Calu3 (cell line): ENCODE measurements at regions not wholly inside any gene's neighbourhood (a gene's known extent, or its start where the extent isn't known, plus 50 kb on each side); places are given as distances from the start of the nearest gene placed in this dataset.

ENCODE experiments used
- BruUV-seq: library from RNA; stranded (reverse); fragments of 400-500 nt; replicated peaks from 2 replicates; lab custom pipeline; 2021; lab: Mats Ljungman, UMichigan
- CTCF ChIA-PET: fragments of 300-600 bp; sonication (Branson Sonifier 250); formaldehyde crosslinking; loops from one replicate; lab custom pipeline; 2022; ENCODE audit warnings: antibody characterized with exemption; lab: Charles Lee
- DNase-seq: peaks from one replicate; pipeline ENCODE4 v3.0.0; 2022
- H3K27ac Mint-ChIP-seq: one replicate; pipeline ENCODE4 v1.8.0; 2022; ENCODE audit warnings: mixed read lengths; ENCODE audit not compliant: unreplicated experiment
- H3K27me3 Mint-ChIP-seq: one replicate; pipeline ENCODE4 v1.8.0; 2022; ENCODE audit warnings: mixed read lengths; ENCODE audit not compliant: unreplicated experiment
- H3K36me3 Mint-ChIP-seq: one replicate; pipeline ENCODE4 v1.8.0; 2022; ENCODE audit warnings: mild to moderate bottlenecking, moderate library complexity, mixed read lengths; ENCODE audit not compliant: insufficient read depth, unreplicated experiment
- H3K4me1 Mint-ChIP-seq: one replicate; pipeline ENCODE4 v1.8.0; 2022; ENCODE audit warnings: mild to moderate bottlenecking, low read depth, mixed read lengths; ENCODE audit not compliant: unreplicated experiment
- H3K4me3 Mint-ChIP-seq: one replicate; pipeline ENCODE4 v1.8.0; 2022; ENCODE audit warnings: mild to moderate bottlenecking, low read depth, moderate library complexity, mixed read lengths; ENCODE audit not compliant: unreplicated experiment
- H3K9me3 Mint-ChIP-seq: one replicate; pipeline ENCODE4 v1.8.0; 2022; ENCODE audit warnings: low read depth, mixed read lengths; ENCODE audit not compliant: unreplicated experiment
- CTCF ChIP-seq: fragments of 200-600 bp; IDR thresholded peaks from one replicate; pipeline ENCODE4 v1.8.0; 2022; ENCODE audit warnings: antibody characterized with exemption; ENCODE audit not compliant: unreplicated experiment
- intact Hi-C: fragments of 100-400 bp; cut with micrococcal nuclease; formaldehyde crosslinking; loops from one replicate; pipeline ENCODE4 v1.10.0; 2022; ENCODE audit not compliant: unreplicated experiment

- H3K9me3 Mint-ChIP-seq = peaks cover 4% of the 10 kb centered on the region
- BruUV-seq = no TSS peak
- CTCF ChIA-PET = no interaction called here
- H3K27ac Mint-ChIP-seq = no peak overlapping the region
- no peaks in the 10 kb centered on the region for H3K36me3 Mint-ChIP-seq
- no peaks in the 10 kb centered on the region for H3K27me3 Mint-ChIP-seq
- intact Hi-C loops = no loop called here
- H3K4me3 Mint-ChIP-seq = no peak overlapping the region
- no peak for DNase-seq
- no peak for TF ChIP-seq CTCF
- no peaks in the 10 kb centered on the region for H3K4me1 Mint-ChIP-seq
These were observed 447.9 kb upstream of the SGCD start for GRCh38 chr5:155878991-155879575.

DNA sequence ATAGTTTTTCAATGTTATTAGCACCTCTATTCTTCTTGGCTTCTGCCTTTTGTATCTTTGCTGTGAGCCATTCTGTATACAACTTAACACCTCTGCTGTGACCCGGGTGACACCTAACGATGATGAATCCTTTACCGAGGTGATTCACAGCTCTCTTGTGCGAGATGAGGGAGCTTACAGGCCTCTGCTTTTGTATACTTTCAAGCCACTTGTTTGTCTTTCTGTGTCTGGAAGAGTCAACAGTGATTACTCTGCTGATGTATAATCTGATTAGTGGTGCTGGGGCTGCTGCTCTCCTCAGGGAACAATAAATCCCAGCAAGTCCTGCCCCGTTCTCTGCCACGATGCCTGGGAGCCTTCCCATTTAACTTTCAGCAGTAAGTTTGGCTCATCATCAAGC lies 442.9 kb upstream of the SGCD start:
- TF ChIP-seq CTCF = no peak
- H3K4me3 Mint-ChIP-seq = no peak overlapping the region
- no peaks in the 10 kb centered on the region for H3K36me3 Mint-ChIP-seq
- no peak overlapping the region for H3K27ac Mint-ChIP-seq
- H3K4me1 Mint-ChIP-seq = no peaks in the 10 kb centered on the region
- no peaks in the 10 kb centered on the region for H3K27me3 Mint-ChIP-seq
- H3K9me3 Mint-ChIP-seq = peaks cover 2% of the 10 kb centered on the region
- no TSS peak for BruUV-seq
- CTCF ChIA-PET = interaction anchor here (0.7 kb wide), 1 partner anchor 53 kb away, joined by 3 read pairs; no protein-coding TSS in a partner anchor
- intact Hi-C loops = no loop called here
- DNase-seq = no peak

DNA sequence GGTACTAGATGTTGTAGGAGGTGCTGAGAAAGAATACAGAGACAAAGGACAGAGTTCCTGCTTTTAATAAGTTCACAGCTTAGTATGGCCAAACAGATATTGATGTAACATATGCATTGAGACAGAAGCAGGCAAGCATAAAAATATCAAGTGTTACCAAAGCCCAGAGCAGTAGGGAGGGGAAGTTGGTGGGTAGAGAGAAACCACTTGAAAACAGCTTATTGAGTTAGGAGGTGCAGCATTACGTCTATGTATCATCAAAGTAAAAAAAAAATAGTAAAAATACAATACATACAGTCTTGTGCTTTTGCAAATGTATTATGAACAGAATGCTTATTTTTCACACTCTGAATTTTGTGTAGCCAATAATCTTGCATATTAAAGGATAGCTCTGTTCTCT lies 441.8 kb upstream of the SGCD start:
- no peaks in the 10 kb centered on the region for H3K36me3 Mint-ChIP-seq
- peaks cover 2% of the 10 kb centered on the region for H3K9me3 Mint-ChIP-seq
- CTCF ChIA-PET = no interaction called here
- intact Hi-C loops = no loop called here
- no peak overlapping the region for H3K27ac Mint-ChIP-seq
- no peaks in the 10 kb centered on the region for H3K4me1 Mint-ChIP-seq
- no peak for DNase-seq
- no peak overlapping the region for H3K4me3 Mint-ChIP-seq
- no TSS peak for BruUV-seq
- no peak for TF ChIP-seq CTCF
- no peaks in the 10 kb centered on the region for H3K27me3 Mint-ChIP-seq

DNA sequence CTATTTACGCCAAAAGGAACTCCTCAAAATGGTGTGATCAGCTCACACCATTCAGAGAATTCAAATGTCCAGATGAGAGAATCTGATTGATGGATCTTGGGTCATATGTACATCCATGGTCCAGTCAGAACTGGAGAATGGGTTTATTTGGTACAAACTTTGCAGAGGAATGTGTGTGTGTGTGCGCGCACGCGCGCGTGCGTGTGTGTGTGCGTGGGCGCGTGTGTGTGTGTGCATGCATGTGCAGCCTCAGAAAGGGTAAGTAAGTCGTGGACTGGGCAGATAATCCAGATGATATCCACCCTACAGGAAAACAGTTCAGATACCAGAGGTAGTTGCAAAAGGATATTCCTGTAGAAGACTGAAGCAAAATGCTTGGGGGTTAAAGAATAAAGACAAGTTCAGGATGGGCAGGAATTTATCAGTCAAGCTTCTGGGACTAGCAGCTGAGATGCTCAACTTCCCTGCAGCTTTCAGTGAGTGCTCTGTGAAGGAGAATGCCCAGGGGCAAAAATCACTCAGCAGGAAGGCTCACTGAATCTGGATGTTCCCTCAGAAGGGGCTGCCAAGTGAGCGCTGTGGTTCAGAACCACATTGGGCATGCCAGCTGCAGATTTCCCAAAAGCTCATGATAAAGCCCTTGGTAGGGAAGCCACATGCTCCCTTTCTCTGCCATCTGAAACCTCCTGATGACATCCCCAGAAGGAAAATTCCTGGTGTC lies 440.5 kb upstream of the SGCD start:
- no peak for DNase-seq
- intact Hi-C loops = no loop called here
- BruUV-seq = no TSS peak
- no peaks in the 10 kb centered on the region for H3K4me1 Mint-ChIP-seq
- H3K27ac Mint-ChIP-seq = no peak overlapping the region
- CTCF ChIA-PET = no interaction called here
- TF ChIP-seq CTCF = no peak
- H3K9me3 Mint-ChIP-seq = peaks cover 2% of the 10 kb centered on the region
- no peak overlapping the region for H3K4me3 Mint-ChIP-seq
- no peaks in the 10 kb centered on the region for H3K27me3 Mint-ChIP-seq
- H3K36me3 Mint-ChIP-seq = no peaks in the 10 kb centered on the region
